ENCODE measurements at regions not wholly inside any gene's neighbourhood (a gene's known extent, or its start where the extent isn't known, plus 50 kb on each side); places are given as distances from the start of the nearest gene placed in this dataset.

DNA sequence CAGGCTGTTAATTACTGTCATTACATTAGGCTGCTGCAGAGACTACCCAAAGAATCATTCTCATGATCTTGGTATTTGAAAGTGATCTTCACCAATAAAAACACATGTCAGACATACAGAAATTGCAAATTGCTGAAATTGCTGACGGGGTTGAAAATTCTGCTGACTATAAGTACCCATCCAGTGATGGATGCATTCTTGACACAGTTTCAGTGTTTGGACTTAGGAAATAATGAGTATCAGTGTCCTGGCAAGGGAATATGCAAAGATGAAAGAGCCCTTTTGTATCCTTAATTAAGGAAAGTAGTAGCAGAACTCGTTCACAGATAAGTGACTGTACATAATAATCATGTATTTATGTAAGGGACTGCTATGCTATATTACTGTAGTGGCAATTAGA is 221.1 kb upstream of the ATP5MC3 start:
- Mint-ChIP-seq H3K4me1 (no peaks in the 10 kb centered on the region), H3K27me3 (ENCODE audit: low read depth) (no peaks in the 10 kb centered on the region), H3K9me3 (no peaks in the 10 kb centered on the region), H3K4me3 (no peak overlapping the region), H3K27ac (no peak overlapping the region), H3K36me3 (no peaks in the 10 kb centered on the region)
- ATAC-seq (no peak), DNase-seq (ENCODE audit: low spot score) (no peak)
- no peak for TF ChIP-seq ETV6 (CRISPR knock-in tag; IDR thresholded peaks at IDR 0.05)
- TF ChIP-seq CREM (CRISPR knock-in tag; IDR thresholded peaks at IDR 0.05): no peak
- TF ChIP-seq, protein P1, sequence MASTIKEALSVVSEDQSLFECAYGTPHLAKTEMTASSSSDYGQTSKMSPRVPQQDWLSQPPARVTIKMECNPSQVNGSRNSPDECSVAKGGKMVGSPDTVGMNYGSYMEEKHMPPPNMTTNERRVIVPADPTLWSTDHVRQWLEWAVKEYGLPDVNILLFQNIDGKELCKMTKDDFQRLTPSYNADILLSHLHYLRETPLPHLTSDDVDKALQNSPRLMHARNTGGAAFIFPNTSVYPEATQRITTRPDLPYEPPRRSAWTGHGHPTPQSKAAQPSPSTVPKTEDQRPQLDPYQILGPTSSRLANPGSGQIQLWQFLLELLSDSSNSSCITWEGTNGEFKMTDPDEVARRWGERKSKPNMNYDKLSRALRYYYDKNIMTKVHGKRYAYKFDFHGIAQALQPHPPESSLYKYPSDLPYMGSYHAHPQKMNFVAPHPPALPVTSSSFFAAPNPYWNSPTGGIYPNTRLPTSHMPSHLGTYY (CRISPR knock-in tag; IDR thresholded peaks at IDR 0.05): no peak
- no peak for TF ChIP-seq JUN (CRISPR knock-in tag; IDR thresholded peaks at IDR 0.05)
- TF ChIP-seq HMGXB4 (CRISPR knock-in tag; IDR thresholded peaks at IDR 0.05): no peak
- no peak for TF ChIP-seq SMAD4 (CRISPR knock-in tag; IDR thresholded peaks at IDR 0.05)
- no peak for TF ChIP-seq ZNF317 (CRISPR knock-in tag; IDR thresholded peaks at IDR 0.05; ENCODE audit: borderline replicate concordance, low read depth)
- no peak for TF ChIP-seq ZBTB43 (CRISPR knock-in tag; IDR thresholded peaks at IDR 0.05)
- no peak for TF ChIP-seq ATF6 (CRISPR knock-in tag; IDR thresholded peaks at IDR 0.05)
- TF ChIP-seq, protein P2, sequence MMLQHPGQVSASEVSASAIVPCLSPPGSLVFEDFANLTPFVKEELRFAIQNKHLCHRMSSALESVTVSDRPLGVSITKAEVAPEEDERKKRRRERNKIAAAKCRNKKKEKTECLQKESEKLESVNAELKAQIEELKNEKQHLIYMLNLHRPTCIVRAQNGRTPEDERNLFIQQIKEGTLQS (CRISPR knock-in tag; conservative IDR thresholded peaks at IDR 0.05): no peak
- TF ChIP-seq NFYB (CRISPR knock-in tag; conservative IDR thresholded peaks at IDR 0.05; ENCODE audit: low read depth): no peak
- TF ChIP-seq KAT7 (CRISPR knock-in tag; IDR thresholded peaks at IDR 0.05; ENCODE audit: borderline replicate concordance): no peak
- no peak for TF ChIP-seq USF2 (CRISPR knock-in tag; IDR thresholded peaks at IDR 0.05)
- TF ChIP-seq TEAD1 (CRISPR knock-in tag; IDR thresholded peaks at IDR 0.05): no peak
- TF ChIP-seq, protein P3, sequence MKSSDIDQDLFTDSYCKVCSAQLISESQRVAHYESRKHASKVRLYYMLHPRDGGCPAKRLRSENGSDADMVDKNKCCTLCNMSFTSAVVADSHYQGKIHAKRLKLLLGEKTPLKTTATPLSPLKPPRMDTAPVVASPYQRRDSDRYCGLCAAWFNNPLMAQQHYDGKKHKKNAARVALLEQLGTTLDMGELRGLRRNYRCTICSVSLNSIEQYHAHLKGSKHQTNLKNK (CRISPR knock-in tag; IDR thresholded peaks at IDR 0.05): no peak
- TF ChIP-seq, protein P4, sequence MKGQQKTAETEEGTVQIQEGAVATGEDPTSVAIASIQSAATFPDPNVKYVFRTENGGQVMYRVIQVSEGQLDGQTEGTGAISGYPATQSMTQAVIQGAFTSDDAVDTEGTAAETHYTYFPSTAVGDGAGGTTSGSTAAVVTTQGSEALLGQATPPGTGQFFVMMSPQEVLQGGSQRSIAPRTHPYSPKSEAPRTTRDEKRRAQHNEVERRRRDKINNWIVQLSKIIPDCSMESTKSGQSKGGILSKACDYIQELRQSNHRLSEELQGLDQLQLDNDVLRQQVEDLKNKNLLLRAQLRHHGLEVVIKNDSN (CRISPR knock-in tag; IDR thresholded peaks at IDR 0.05): no peak
- no peak for TF ChIP-seq NFE2L1 (CRISPR knock-in tag; IDR thresholded peaks at IDR 0.05)
- ChIA-PET POLR2A (no interaction called here), CTCF (no interaction called here)

- H3K36me3 Mint-ChIP-seq: no peaks in the 10 kb centered on the region
- ChIA-PET POLR2A (no interaction called here), CTCF (no interaction called here)
- no peaks in the 10 kb centered on the region for H3K4me1 Mint-ChIP-seq
- no peak for ATAC-seq
- no peak overlapping the region for H3K4me3 Mint-ChIP-seq
- no peaks in the 10 kb centered on the region for H3K27me3 Mint-ChIP-seq (ENCODE audit: low read depth)
- H3K27ac Mint-ChIP-seq: no peak overlapping the region
- DNase-seq (ENCODE audit: low spot score): no peak
- H3K9me3 Mint-ChIP-seq: no peaks in the 10 kb centered on the region
- TF ChIP-seq, protein P1 (CRISPR knock-in tag; IDR thresholded peaks at IDR 0.05): no peak
- TF ChIP-seq CREM (CRISPR knock-in tag; IDR thresholded peaks at IDR 0.05) (no peak), NFATC4 (CRISPR knock-in tag; IDR thresholded peaks at IDR 0.05) (no peak), ATF6 (CRISPR knock-in tag; IDR thresholded peaks at IDR 0.05) (no peak), ZNF671 (CRISPR knock-in tag; IDR thresholded peaks at IDR 0.05) (no peak), ZNF232 (CRISPR knock-in tag; IDR thresholded peaks at IDR 0.05) (no peak), NR3C1 (CRISPR knock-in tag; conservative IDR thresholded peaks at IDR 0.05; ENCODE audit: low read depth) (no peak), ETV6 (CRISPR knock-in tag; IDR thresholded peaks at IDR 0.05) (no peak)
- TF ChIP-seq, protein P5, sequence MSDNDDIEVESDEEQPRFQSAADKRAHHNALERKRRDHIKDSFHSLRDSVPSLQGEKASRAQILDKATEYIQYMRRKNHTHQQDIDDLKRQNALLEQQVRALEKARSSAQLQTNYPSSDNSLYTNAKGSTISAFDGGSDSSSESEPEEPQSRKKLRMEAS (CRISPR knock-in tag; IDR thresholded peaks at IDR 0.05): no peak
- TF ChIP-seq, protein P4 (CRISPR knock-in tag; IDR thresholded peaks at IDR 0.05): no peak
Observed at GRCh38 chr2:175401956-175402469, 220.5 kb upstream of the ATP5MC3 start.
